GM12864 (cell line): ENCODE measurements at regions not wholly inside any gene's neighbourhood (a gene's known extent, or its start where the extent isn't known, plus 50 kb on each side); places are given as distances from the start of the nearest gene placed in this dataset.
A peak's percentile ranks its signal among the peaks of the same experiment; 100 is the strongest.

Source experiments
- DNase-seq: peaks from one replicate; pipeline ENCODE4 v3.0.0-alpha.2; 2011; ENCODE audit warnings: low read depth
- H3K4me3 ChIP-seq: 2 replicates; pipeline ENCODE4 v1.5.1; 2011; ENCODE audit warnings: mild to moderate bottlenecking, low read depth, low read length, control low read depth
- CTCF ChIP-seq: IDR thresholded peaks from 2 replicates; pipeline ENCODE4 v1.5.1; 2011; ENCODE audit warnings: low read depth, mild to moderate bottlenecking, moderate library complexity, low read length, control low read depth, inconsistent platforms; ENCODE audit errors: missing control alignments

GRCh38 chr2:160934263-160934662, 226.0 kb upstream of the TANK start:
- DNase-seq, result no peak
- no peak for TF ChIP-seq CTCF
- H3K4me3 ChIP-seq, result no peak overlapping the region

- TF ChIP-seq CTCF, result no peak
- no peak for DNase-seq
- H3K4me3 ChIP-seq, result no peak overlapping the region
Measured at GRCh38 chr2:160934991-160935390, 225.2 kb upstream of the TANK start.

GRCh38 chr2:160936044-160936806, 224.0 kb upstream of the TANK start:
- H3K4me3 ChIP-seq, result no peak overlapping the region
- no peak for DNase-seq
- no peak for TF ChIP-seq CTCF

- H3K4me3 ChIP-seq, result no peak overlapping the region
- no peak for TF ChIP-seq CTCF
- no peak for DNase-seq
Measured at GRCh38 chr2:160940271-160940670, 220.0 kb upstream of the TANK start.

- no peak for TF ChIP-seq CTCF
- DNase-seq, result peak; percentile 7
- no peak overlapping the region for H3K4me3 ChIP-seq
Measured at GRCh38 chr2:160940699-160941098, 219.5 kb upstream of the TANK start.

- no peak overlapping the region for H3K4me3 ChIP-seq
- no peak for TF ChIP-seq CTCF
- DNase-seq, result no peak
Measured at GRCh38 chr2:160941290-160941846, 218.9 kb upstream of the TANK start.
